CD1c-positive myeloid dendritic cell (primary cell): ENCODE measurements at regions not wholly inside any gene's neighbourhood (a gene's known extent, or its start where the extent isn't known, plus 50 kb on each side); places are given as distances from the start of the nearest gene placed in this dataset.

ENCODE experiments used
- DNase-seq: peaks from one replicate; pipeline ENCODE4 v3.0.0-alpha.2; 2016; ENCODE audit errors: extremely low spot score

- no peak for DNase-seq
These were observed 109.8 kb upstream of the CPSF6 start for GRCh38 chr12:69129564-69129963.

- no peak for DNase-seq
These were observed 109.3 kb upstream of the CPSF6 start for GRCh38 chr12:69130064-69130463.

GRCh38 chr12:69131077-69131476 lies 108.3 kb upstream of the CPSF6 start:
- DNase-seq = no peak

GRCh38 chr12:69136931-69137613 lies 102.3 kb upstream of the CPSF6 start:
- DNase-seq = no peak

GRCh38 chr12:69141074-69141473 lies 98.3 kb upstream of the CPSF6 start:
- no peak for DNase-seq

- DNase-seq = no peak
These were observed 90.1 kb upstream of the CPSF6 start for GRCh38 chr12:69149270-69149669.

- no peak for DNase-seq
These were observed 89.1 kb upstream of the CPSF6 start for GRCh38 chr12:69150083-69150795.

- DNase-seq = no peak
These were observed 88.6 kb upstream of the CPSF6 start for GRCh38 chr12:69150796-69151127.

- no peak for DNase-seq
These were observed 88.1 kb upstream of the CPSF6 start for GRCh38 chr12:69151254-69151764.

GRCh38 chr12:69154585-69155363 lies 84.6 kb upstream of the CPSF6 start:
- DNase-seq = peak; percentile 81

- peak; percentile 90 for DNase-seq
These were observed 82.2 kb upstream of the CPSF6 start for GRCh38 chr12:69157023-69157655.

GRCh38 chr12:69161829-69162228 lies 77.5 kb upstream of the CPSF6 start:
- no peak for DNase-seq

GRCh38 chr12:69163681-69164362 lies 75.5 kb upstream of the CPSF6 start:
- no peak for DNase-seq

GRCh38 chr12:69167648-69168165 lies 71.7 kb upstream of the CPSF6 start:
- no peak for DNase-seq

GRCh38 chr12:69168363-69168762 lies 71.0 kb upstream of the CPSF6 start:
- no peak for DNase-seq

GRCh38 chr12:69168828-69169227 lies 70.5 kb upstream of the CPSF6 start:
- no peak for DNase-seq

- DNase-seq = no peak
These were observed 69.1 kb upstream of the CPSF6 start for GRCh38 chr12:69170293-69170692.

- no peak for DNase-seq
These were observed 67.5 kb upstream of the CPSF6 start for GRCh38 chr12:69171881-69172280.

GRCh38 chr12:69172491-69172890 lies 66.9 kb upstream of the CPSF6 start:
- DNase-seq = no peak

GRCh38 chr12:69173368-69173767 lies 66.0 kb upstream of the CPSF6 start:
- no peak for DNase-seq

- no peak for DNase-seq
These were observed 59.6 kb upstream of the CPSF6 start for GRCh38 chr12:69179786-69180185.
